GM12874 (cell line): ENCODE measurements at regions not wholly inside any gene's neighbourhood (a gene's known extent, or its start where the extent isn't known, plus 50 kb on each side); places are given as distances from the start of the nearest gene placed in this dataset.

ENCODE experiments used
- TF ChIP-seq, protein P1 (sequence below): IDR thresholded peaks from 2 replicates; pipeline ENCODE4 v1.5.1; 2011; ENCODE audit warnings: low read depth, mild to moderate bottlenecking, control low read depth, low read length, moderate library complexity; ENCODE audit not compliant: insufficient read depth

GRCh38 chr6:105867277-105867676, 218.9 kb upstream of the PRDM1 start:
- TF ChIP-seq, protein P1, sequence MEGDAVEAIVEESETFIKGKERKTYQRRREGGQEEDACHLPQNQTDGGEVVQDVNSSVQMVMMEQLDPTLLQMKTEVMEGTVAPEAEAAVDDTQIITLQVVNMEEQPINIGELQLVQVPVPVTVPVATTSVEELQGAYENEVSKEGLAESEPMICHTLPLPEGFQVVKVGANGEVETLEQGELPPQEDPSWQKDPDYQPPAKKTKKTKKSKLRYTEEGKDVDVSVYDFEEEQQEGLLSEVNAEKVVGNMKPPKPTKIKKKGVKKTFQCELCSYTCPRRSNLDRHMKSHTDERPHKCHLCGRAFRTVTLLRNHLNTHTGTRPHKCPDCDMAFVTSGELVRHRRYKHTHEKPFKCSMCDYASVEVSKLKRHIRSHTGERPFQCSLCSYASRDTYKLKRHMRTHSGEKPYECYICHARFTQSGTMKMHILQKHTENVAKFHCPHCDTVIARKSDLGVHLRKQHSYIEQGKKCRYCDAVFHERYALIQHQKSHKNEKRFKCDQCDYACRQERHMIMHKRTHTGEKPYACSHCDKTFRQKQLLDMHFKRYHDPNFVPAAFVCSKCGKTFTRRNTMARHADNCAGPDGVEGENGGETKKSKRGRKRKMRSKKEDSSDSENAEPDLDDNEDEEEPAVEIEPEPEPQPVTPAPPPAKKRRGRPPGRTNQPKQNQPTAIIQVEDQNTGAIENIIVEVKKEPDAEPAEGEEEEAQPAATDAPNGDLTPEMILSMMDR, result no peak

DNA sequence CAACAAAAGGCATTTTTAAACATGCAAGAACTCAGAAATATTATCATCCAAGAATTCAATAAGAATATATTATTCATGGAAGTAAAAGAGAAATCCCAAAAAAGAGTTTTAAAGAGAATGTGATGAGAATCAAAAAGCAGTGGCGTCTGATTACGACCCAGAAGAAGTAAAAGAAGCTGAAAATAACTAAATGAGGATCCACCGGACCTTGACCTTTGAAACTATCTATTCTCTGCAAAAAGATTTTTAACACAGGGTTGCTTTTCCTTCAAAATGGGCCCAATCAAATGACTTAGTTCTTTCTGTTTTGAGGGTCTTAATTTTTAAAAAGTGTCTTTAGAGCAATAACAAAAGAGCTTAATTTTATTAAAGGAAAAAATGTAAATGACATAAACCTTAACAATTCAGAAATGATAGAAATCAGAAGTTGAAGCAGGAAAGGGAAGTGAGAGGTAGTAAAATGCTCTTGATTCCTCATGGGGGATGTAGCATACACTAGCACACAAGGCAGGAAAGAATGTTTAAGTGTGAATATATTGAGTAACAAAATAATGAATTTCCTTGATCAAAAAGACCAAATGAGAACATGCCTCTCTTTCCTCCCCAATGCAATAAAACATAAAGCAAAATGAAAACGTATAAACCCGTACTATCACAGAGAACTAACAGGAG, 223.1 kb upstream of the PRDM1 start:
- TF ChIP-seq, protein P1, result no peak

- TF ChIP-seq, protein P1, result no peak
Observed at GRCh38 chr6:105859457-105859856, 226.7 kb upstream of the PRDM1 start.

DNA sequence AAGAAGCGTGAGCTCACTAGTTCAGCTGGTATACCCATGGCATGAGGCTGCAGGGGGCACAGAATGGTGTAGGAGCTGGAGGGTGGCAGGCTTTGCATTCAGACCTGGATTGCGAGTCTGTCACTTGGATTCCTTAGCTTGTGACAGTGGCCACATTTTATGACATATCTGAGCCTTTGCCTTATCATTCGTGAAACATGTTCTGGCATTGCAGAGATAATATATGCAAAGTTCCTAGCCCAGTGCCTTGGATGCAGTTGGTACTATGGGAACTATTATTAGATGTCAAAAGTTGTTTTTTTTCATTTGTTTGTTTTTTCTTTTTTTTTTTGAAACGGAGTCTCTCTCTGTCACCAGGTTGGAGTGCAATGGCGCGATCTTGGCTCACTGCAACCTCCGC, 230.7 kb upstream of the PRDM1 start:
- TF ChIP-seq, protein P1, result no peak

- TF ChIP-seq, protein P1, result no peak
Observed at GRCh38 chr6:105851606-105852005, 234.5 kb upstream of the PRDM1 start.

DNA sequence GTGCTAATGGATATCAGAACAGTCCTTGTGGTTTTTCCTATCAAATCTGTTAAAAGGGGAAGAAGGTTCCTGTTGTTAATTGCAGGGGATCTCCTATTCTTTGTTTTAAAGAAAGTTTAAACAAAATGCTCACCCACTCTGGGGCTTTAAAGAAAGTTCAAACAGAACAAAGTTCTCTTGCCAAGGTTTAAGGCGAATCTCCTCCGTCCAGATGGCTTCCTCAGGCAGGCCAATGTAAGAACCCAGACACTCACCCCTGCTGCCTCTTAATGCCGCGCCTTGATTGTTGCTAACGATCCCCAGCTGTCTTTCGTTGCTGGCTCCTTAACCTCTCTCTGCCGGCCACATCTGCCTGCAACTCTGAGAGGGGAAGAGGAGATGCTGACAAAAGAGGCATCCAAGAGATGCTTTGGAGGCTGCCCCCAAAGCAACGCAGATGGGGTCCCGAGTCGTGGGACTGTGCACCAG, 235.0 kb upstream of the PRDM1 start:
- TF ChIP-seq, protein P1, result no peak

DNA sequence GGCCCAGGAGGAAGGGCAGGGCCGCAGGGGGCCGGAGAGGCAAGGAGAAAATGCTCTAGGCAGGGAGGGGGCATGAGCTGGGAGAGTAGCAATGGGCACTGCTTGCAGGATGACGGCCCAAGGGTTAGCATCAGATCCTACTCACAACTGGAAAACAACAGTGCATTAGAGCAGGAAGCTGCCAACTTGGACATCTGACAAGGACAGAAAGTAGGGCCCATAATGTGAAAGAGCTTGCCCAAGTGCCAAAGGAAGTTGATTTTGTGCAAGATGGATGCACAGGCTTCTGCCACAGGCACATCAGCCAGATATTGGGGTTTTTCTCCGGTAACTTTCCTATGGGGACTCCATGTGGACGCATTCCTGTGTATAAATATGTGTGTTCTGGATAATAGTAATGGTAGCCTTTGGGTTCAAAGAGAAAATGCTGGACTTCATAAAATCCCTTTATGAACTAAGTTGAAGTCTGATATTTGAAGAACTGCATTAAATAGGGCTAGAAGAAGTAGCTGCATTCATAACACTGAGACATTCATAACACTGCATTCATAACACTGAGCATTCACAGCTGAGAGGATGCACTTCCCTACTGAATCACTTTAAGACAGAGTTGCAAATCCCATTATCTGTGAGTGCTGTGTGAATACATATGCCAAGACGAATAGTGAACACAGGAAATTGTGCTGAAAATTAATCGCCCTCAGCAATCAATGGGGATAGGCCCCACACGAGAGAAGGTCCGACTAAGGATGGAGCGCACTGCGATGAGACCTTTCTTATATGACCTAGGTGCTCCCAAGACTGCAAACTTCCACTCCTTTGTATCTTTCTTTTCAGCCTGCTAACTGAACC, 235.6 kb upstream of the PRDM1 start:
- TF ChIP-seq, protein P1, result no peak
